Panc1 (cell line): ENCODE measurements at regions not wholly inside any gene's neighbourhood (a gene's known extent, or its start where the extent isn't known, plus 50 kb on each side); places are given as distances from the start of the nearest gene placed in this dataset.

ENCODE experiments used
- CTCF ChIP-seq: fragments of 450-650 bp; IDR thresholded peaks from 2 replicates; pipeline ENCODE4 v1.5.1; 2017; ENCODE audit warnings: mild to moderate bottlenecking
- POLR2AphosphoS5 ChIP-seq: IDR thresholded peaks from 2 replicates; pipeline ENCODE4 v1.6.1; 2012; ENCODE audit warnings: mild to moderate bottlenecking, low read depth, low read length, moderate library complexity
- REST ChIP-seq, 2 experiments: IDR thresholded peaks; 2 replicates each; pipeline ENCODE4 v1.6.1; 2011 to 2012; ENCODE audit warnings: low read depth in 2 of 2, control low read depth in 1 of 2, low read length in 1 of 2, mild to moderate bottlenecking in 1 of 2, moderate library complexity in 1 of 2; ENCODE audit not compliant: insufficient read depth in 1 of 2
- SIN3A ChIP-seq: IDR thresholded peaks from 2 replicates; pipeline ENCODE4 v1.6.1; 2012; ENCODE audit warnings: low read depth, mild to moderate bottlenecking, low read length, moderate library complexity, borderline replicate concordance; ENCODE audit not compliant: insufficient read depth

- TF ChIP-seq CTCF (no peak), SIN3A (no peak), POLR2AphosphoS5 (no peak), REST (IDR thresholded peaks at IDR 0.05; ENCODE audit: insufficient read depth in 1 of 2, low read depth in 2 of 2, low read length in 1 of 2) (no peak)
Observed at GRCh38 chr7:24405002-24405401, 121.0 kb downstream of the NPY start.
